ENCODE measurements at regions not wholly inside any gene's neighbourhood (a gene's known extent, or its start where the extent isn't known, plus 50 kb on each side); places are given as distances from the start of the nearest gene placed in this dataset.

- TF ChIP-seq CTCF (IDR thresholded peaks at IDR 0.05; ENCODE audit: low read depth, low read length, missing input control) (no peak), RAD21 (IDR thresholded peaks at IDR 0.05) (no peak)
Measured at GRCh38 chr3:87778876-87779275, 279.9 kb downstream of the CGGBP1 start.

Measured in liver (tissue), 3 donors.